NCI-H2171 treated with DMSO at 0.1 percent for 48 hours (cell line): ENCODE measurements at regions not wholly inside any gene's neighbourhood (a gene's known extent, or its start where the extent isn't known, plus 50 kb on each side); places are given as distances from the start of the nearest gene placed in this dataset.

Experiments used
- DNase-seq: peaks from one replicate; lab custom pipeline; 2025; lab: John Stamatoyannopoulos, UW

DNA sequence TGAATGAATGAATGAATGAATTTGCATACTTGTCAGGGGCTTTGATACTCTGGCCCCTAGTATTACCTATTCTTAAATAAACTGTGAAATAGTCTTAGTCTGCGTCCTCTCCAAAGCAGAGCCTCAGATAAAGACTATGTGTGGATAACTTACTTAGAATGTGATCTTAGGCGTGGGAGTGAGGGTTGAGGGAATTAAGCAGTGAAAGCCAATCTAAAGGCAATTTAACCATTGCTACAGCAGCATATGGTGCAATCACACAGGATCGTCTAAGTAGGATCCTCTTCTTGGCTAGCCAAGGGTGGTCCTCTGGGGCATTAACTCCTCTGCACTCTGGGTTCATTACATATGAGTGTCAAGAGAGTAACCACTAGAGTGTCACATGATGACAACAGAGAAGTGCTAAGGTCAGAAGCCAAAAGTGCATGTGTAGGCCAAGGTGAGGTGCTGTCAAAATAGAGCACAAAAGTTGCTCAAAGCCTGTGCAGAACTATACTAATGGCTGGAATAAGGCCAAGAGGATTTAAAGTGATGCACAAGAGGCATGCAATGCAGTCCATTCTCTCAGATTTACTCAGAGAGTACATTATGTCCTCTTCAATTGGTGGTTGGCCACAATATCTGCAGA is 274.4 kb upstream of the SEMA6A start:
- DNase-seq: peak; percentile 17

DNA sequence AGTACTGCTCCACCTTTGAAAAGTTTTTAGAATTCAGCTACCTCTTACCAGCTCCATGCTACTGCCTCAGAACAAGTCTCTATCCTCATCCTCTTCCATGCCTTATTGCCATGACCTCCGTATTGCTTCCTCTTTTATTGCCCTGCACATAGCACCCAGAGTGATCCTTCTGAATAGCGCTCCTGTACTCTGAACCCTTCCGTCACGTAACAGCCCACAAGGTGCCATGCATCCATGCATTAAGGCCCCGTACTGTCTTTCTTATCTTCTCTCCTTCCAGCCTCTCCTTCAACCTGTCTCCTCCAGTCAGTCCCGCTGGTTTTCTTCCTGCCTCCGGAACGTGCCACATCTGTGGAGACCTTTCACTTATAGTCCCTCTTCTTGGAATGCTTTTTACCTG is 273.3 kb upstream of the SEMA6A start:
- DNase-seq: no peak

DNA sequence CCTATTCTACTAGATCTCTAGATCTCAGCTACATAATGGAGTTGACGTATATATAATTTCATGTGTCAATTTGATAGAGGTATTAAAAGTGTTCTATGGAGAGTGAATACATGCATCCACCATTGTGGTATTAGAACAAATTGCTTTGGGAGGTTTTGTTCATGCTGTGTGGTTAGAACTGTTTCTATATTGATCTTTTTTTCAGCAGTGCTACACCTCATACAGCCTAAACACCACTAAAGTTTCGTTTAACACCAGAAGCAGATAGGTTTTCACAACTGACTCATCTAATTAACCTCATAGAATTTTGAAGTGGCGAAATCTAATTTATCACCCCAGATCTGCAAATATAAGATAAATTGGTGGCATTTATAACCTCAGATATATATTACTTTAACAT is 269.4 kb upstream of the SEMA6A start:
- no peak for DNase-seq

DNA sequence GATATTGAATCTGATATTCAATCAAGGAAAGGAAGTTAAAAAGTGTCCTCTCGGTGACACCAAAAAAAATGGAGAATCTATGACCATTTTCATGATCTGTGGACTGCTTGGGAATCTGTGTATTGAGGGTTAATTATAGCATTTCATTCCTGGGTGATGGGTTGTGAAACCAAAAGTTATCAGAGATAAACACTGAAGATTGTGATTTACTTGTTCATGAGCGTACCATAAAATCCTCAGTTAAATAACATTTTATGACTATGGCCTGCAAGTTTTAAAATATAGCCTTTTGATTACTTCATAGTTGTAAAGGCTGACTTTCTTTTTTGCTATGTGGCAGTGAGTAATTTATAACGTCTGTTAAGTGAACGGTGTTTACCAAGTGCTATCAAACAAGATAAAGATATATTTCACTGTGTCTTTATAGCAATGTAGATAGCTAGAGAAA is 267.9 kb upstream of the SEMA6A start:
- DNase-seq: no peak

DNA sequence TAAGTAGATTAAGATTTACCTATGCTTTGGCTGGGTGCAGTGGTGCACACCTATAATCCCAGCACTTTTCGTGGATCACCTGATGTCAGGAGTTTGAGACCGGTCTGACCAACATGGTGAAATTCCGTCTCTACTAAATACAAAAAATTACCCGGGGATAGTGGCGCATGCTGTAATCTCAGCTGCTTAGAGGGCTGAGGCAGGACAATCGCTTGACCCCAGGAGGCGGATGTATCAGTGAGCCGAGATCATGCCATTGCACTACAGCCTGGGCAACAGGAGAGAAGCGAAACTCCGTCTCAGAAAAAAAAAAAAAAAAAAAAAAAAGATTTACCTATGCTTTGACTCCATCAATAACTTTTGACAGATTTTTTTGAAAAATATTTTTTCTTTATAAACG is 267.1 kb upstream of the SEMA6A start:
- DNase-seq: no peak

DNA sequence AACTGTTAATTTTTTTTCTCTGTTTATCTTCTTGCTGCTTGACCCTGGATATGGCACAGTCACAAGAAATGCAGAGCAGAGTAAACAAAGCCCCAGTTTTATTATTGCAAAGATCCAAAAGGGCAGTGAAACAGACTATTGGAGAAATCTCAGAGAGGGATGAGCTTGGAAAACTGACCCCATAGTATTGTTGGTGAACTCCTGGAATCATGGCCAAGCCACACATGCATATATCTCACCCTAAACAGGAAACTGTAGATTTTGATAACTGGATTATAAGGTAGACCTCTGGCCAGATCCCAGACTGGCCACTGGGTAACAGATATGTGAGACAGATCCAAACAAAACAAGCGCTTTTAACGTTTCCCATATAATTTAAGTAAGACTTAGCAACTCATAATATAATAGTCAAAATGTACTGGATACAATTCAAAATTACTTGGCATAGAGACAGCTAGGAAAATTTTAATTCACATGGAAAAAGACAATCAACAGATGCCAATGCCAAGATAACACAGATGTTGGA is 263.5 kb upstream of the SEMA6A start:
- DNase-seq: no peak

DNA sequence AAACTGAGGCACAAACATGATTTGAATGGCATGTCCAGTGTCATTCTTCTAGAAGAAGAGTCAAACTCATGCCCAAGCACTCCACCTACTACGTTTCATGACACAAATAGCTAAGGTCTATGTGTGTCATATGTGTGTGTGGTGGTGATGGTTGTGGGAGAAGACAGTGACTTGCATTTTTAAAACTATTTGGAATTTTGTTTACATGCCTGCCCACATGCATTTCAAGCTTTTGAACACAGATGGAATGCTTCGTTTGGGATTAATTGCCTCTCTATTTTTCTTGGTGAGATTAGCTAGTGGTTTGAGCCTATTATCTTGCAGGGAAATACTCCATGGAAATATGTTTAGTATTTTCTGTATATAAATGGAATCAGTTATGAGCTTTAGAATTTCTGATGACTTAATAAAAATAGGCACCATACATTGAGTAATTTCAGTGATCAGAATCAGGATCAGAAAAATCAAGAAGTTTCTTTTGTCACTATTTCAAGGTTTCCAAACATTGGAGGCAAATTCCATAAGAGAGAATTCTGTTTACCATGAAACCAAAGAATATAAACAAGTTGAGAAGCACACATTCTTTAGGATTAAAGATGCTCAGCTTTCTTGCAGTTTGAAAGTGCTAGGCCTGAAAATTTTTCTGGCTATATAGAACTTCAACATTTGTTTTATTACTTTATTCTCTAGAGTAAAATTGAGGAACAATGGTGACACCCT is 260.3 kb upstream of the SEMA6A start:
- no peak for DNase-seq

DNA sequence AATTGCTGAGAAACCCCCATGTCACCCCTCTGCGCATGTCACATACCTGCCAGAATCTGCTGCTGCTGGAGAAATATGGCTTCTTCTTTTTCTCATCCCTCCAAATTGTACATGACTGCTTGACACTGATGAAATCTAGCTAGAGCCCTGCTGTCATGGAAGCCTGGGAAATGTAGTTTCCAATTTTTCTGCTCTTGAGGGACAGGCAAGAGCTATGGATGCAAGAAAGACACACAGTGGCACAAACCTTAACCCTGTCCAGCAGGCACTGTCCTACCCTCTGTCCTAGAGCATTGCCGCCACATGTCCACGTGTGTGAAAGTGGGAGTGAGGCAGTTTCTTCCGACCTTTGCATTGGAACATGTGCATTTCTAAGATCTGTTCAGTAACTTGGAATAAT is 255.5 kb upstream of the SEMA6A start:
- no peak for DNase-seq

DNA sequence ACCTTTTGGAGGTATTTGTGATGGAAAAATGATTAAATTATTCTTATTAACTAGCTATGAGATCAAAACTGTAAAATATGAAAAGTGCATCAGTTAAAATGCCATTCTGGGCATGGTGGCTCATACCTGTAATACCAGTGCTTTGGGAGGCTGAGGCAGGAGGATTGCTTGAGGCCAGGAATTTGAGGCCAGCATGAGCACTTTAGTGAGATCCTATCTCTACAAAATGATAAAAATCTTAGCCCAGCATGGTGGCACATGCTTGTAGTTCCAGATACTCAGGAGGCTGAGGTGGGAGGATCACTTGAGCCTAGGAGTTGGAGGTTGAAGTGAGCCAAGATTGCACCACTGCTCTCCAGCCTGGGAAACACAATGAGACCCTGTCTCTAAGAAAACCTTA is 252.5 kb upstream of the SEMA6A start:
- DNase-seq: no peak

DNA sequence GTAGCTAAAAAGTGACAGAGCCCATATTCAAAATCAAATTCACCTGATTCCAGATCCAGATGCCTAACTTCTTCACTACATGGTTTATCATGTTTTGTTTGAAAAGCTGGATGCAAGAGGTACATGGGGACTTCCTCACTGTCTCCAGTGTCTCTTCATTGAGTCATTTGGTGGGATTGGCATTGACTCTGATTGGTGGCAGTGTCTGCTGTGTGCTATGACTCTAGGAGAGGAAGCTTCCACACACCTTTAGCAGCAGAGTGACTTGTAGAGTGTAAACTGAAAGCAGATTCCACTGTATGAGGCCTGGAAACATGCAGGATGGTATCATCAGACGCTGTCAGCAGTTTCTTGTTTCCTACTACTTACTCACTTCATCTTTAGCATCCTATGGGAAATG is 250.9 kb upstream of the SEMA6A start:
- no peak for DNase-seq

DNA sequence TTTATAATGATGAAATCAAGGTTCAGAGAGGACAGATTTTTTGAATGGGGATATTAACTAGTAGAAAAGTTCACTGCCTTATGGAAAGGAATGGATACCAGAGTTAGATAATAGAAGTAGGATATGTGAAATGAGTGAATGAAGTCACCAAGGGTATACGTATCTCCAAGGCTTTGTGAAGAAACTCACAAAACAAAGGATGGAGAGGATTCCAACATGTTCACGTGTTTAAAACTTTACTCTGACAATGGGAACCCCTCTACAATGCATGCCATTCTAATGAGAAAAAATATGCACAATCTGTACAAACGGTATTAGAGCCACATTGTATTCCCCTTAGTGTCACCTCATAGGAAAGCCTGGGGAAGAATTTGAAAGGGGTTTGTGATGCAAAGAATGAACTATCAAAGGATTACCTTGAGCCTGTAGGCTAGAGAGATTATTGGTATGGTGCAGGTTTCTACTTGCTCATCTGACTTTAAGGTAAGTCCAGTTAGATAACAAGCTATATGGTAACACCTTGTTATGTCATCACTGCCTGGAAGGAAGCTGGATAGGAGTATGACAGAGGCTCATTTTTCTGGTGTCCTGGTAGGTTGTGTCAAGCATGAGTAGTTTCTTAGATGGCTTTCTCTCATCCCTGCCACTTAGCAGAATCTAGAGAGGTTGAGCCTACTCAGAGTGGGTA is 250.3 kb upstream of the SEMA6A start:
- DNase-seq: no peak

DNA sequence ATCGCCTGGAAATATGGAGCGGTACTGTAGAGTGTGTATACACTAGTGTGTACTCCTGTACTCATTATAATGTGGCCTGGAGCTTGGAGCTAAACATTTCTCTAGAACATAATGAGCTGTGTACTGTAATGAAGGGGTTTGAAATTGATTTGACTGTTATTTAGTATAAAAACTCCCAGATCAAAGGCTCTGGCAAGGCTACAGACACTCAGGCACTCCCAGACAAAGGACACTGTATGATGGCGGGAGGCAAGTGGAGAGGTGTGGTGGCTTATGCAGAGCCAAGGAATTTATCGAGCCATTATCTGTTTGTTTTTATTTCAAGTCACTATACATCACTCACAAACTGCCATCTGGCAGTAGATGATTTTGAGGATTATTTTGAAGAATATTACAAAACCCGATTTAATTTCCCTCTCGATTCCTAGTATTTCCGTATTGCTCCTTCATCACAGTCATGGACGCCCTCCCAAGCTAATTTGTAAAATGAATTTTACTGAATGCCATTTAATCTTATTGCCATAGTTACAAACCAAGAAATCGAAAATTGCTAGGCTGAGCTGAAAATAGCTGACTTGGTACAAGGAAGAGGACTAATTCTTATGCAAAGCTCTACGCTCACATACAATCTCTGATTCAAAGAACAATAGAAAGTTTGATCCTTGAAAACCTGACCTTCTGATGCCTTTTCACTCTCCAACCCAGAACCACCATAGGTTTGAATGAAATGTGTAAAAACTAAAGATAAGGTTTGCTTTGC is 240.2 kb upstream of the SEMA6A start:
- DNase-seq: no peak

DNA sequence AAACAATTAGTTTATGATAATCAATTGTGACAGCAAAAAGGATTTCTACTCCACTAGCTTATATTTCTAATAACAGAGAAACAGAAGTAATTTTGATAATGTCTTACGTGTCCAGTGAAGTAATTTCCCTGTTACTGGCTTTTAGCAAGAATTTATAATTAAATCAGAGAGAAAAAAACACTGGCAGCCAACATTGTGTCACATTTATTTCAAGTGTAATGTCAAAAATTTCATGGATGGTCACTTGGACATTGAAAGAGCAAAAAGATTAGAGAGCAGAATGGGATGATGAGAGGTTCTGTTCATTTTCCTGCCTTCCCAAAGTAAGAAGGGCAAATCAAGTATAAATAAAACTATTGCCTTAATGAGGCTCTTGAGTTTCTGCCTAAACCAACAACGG is 239.3 kb upstream of the SEMA6A start:
- no peak for DNase-seq

DNA sequence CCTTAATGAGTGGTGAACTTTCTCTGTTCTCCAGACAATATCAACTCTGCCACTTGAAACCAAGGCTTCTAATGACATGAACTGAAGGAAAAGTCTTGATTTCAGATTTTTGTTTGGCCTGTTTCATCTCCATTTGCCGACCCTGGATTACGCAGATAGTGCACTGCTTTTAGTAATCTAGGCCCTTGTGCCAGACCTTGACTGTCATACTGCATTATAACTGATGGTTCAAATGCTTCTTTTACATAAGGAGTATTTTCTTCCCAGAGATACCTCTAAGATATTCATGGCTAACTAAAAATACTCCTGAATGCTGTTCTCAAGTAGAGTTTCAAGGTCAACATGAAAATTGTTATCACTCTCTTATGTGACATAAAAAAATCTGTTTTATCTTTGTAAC is 238.7 kb upstream of the SEMA6A start:
- no peak for DNase-seq

DNA sequence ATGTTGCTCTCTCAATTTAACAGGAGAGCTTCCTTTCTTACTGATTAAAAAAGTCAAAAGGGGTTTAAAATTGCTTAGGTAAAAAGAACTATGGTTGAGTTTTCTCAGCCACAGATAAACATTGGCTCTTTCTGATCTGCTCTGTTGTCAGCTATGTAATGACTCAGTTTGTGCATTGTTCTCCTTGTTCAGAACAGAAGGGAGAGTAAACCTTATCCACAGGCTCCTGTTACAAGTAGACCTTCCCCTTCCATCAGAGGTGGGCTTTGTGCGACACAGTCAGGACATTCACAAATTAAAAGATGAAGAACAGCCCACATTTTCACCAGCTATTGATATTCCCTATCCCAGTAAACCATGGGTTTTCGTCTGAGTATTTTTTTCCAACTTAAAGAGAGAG is 236.3 kb upstream of the SEMA6A start:
- no peak for DNase-seq

DNA sequence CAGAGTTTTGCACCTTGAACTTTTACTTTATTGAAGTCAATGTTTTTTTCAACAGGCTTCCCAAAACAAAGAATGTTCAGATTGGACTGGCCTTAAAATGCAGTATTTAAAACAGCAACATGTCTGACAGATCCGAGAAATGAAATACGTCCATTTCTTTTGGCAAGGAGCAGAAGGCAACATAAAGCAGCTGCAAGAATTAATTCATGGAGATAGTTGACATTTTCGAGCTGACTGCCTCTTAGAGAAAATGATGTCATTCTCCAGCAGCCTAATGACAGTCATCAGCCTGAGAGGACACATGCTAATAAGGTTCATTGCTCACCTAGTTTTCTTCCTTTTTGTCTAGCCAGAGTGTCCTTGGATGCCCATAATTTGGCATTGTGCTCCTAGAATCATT is 232.2 kb upstream of the SEMA6A start:
- no peak for DNase-seq

DNA sequence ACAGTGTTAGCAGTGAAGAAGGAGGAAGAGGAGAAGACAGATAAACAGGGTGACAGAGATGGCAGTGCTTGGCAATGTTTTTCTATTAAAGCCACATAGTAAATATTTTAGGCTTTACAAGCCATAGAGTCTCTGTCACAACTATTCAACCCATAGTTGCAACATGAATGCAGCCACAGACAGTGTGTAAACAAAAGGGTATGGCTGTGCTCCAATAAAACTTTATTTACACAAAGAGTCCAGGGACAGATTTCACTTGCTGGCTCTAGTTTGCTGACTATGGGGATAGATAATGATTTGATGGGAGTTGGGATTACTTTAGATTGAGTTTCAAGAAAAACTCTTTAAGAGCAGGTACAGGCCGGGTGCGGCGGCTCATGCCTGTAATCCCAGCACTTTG is 224.8 kb upstream of the SEMA6A start:
- no peak for DNase-seq

DNA sequence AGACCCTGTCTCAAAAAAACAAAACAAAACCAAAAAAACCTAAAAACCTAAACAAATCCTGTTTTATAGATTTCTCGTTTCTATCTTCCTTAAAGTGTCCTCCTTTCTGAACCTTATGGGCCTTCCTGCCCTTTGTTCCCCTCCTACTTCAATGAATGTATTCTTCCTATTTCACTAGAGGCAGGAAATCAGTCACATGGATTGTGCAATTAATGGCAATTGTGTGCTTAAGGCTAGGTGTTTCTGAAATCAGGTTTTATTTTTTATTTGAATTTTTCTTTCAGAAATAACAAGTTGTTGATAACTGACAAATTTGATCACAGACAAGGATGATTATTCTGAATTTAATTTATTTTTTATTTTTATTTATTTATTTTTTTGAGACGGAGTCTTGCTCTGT is 220.6 kb upstream of the SEMA6A start:
- DNase-seq: no peak

DNA sequence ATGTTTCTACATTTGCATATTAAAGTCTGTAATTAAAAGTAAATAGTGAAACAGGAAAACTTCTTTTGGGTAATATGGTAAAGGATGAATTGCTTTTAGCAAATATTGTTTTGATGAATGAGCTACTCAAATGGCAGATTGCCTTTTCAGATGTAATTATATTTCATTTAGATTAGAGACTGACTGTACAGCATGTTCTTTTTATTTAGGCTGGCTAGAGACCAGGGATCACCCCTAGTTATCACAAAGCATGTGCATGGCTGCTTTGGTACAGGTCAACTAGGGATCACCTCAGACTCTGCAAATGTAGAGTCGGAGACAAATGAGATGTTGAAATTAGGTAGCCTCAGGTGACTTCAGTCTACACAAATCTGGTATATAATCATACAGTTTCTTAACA is 214.9 kb upstream of the SEMA6A start:
- DNase-seq: no peak

DNA sequence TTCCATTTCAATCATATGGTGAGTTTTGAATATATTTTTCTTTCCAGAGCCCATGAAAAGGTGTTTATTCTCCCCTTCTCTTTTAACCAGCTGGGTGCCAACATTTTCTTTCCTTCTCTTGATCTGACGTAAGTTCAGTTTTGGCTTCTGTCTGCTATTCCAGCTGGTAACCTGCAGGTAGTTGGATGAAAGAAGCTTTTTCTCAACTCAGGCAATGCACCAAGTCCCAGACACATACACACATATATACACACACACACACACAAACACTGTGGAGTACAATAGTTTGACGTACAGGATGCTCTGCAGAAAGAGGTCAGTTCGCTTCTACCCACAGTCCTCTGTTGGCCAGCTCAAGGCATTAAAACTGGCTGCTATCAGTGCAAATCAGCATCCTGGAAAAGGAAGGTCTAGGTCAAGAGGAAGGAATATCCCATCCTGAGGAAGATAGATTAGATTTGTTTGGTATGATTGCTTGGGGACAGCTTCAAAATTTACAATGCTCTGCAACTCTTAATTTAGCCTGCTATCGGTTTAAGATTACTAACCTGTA is 214.3 kb upstream of the SEMA6A start:
- no peak for DNase-seq

DNA sequence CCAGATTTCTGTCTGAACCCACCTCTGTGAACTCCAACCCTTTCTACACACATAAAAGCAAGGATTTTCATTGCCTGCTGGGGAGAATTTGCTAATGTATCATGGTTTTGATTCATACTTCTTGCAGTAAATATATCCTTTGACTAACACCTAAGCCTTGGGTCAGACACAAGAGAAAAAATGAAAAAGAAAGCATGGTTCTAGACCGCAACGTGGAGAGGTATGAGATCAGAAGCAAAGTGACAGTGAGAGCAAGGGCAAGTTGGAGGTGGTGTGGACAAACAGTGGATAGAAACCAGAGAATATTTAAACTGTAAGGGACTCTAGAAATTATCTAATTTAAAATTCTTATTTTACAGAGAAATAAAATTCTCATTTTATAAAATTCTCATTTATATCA is 212.9 kb upstream of the SEMA6A start:
- no peak for DNase-seq

DNA sequence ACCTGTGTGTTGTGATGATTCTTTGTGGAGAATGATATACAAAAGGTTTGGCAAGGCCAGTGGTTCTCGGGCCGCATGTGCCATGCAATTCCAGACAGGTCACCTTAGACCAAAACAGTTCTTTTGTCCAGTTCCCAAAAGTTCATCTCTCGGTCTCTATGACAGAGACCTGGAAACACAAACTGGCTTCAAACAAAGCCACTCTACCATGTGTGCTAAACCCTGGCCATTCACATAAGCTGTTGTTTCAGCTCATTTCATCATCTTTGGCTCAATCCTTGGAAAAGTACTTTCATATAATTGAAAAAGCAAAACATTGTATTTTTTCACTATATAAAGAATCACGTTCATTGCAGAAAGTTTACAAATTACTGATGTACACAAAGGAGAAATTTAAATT is 210.5 kb upstream of the SEMA6A start:
- DNase-seq: no peak
